GM12872 (cell line): ENCODE measurements at regions not wholly inside any gene's neighbourhood (a gene's known extent, or its start where the extent isn't known, plus 50 kb on each side); places are given as distances from the start of the nearest gene placed in this dataset.

Source experiments
- CTCF ChIP-seq: IDR thresholded peaks from 3 replicates; pipeline ENCODE4 v1.5.1; 2011; ENCODE audit warnings: low read depth, mild to moderate bottlenecking, low read length, moderate library complexity; ENCODE audit not compliant: insufficient read depth

GRCh38 chr6:113290684-113291083, 566.5 kb upstream of the MARCKS start:
- TF ChIP-seq CTCF, result no peak

GRCh38 chr6:113291751-113292445, 565.2 kb upstream of the MARCKS start:
- TF ChIP-seq CTCF, result no peak

GRCh38 chr6:113292646-113293422, 564.3 kb upstream of the MARCKS start:
- TF ChIP-seq CTCF, result no peak

GRCh38 chr6:113293423-113293740, 563.8 kb upstream of the MARCKS start:
- TF ChIP-seq CTCF, result no peak

- TF ChIP-seq CTCF, result no peak
These were observed 557.6 kb upstream of the MARCKS start for GRCh38 chr6:113299531-113299930.

GRCh38 chr6:113301651-113302050, 555.5 kb upstream of the MARCKS start:
- no peak for TF ChIP-seq CTCF

- no peak for TF ChIP-seq CTCF
These were observed 553.0 kb upstream of the MARCKS start for GRCh38 chr6:113304116-113304515.
